ENCODE measurements at regions not wholly inside any gene's neighbourhood (a gene's known extent, or its start where the extent isn't known, plus 50 kb on each side); places are given as distances from the start of the nearest gene placed in this dataset.

DNA sequence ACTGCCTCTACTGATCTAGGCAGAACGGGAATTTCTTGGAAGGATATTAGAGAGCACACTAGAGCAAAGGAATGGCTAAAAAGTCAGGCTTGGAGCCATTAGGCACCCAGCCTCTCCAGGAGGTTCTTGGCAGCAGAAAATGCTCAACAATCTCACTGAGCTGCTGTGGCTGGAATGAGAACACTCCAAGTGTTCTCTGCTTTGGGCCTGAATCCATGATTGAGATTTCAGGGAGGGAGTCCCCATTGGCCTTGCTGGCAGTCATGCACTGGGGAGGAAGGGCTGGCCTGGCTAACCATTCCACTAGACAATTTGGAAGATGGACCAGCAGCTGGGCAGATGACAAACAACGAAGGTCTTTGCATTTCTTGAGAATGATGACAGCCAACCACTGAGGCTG, 362.6 kb downstream of the SHQ1 start:
- no peak for DNase-seq

GRCh38 chr3:72483554-72484104, 364.6 kb downstream of the SHQ1 start:
- DNase-seq: no peak

DNA sequence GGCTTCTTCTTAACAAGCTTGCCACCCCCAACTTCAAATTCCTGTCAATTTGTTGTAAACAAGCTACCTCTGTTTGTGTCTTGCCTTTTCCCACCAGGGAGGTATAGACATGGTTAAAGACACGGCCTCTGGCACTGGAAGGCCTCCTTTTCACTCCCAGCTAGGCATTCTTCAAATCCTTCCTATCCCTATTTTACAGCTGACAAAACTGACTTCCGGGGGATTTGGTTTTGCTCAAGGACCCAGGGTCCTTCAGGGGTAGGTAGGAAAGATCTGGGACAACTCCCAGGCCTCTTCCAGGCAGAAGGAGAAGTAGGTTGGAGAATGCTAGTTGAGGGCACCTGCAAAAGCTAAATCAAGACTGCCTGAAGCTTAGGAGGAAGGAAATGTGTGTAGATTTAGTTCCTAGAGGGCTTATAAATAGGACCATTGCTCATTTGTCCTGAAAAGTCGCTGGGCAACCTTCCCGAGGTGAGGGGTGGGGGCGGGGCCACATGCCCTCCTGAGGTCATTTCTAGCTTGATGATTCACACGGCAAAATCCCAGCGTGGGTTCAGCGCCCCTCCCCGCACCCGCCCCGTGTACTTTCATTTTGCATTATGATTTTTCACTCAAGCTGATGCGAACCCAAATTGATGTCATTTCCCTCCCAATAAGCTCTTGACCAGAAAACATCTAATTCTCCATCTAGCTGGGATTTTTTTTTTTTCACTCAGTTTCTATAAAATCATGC, 365.5 kb downstream of the SHQ1 start:
- DNase-seq: peak; percentile 93

DNA sequence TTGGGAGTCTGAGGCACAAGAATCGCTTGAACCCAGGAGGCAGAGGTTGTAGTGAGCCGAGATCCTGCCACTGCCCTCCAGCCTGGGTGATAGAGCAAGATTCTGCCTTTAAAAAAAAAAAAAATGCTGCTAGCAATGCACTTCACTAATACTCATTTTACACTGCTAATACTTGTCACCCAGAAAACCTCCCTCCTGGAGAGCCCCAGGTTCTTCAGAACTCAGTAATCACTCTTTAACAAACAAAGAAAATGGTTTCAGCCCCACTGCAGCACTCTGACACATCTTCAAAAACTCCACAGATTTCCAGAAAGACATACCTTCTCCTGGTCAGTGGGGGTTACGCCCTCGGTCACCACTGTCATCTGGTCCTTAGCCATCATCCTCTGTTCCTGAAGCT, 366.7 kb downstream of the SHQ1 start:
- no peak for DNase-seq

- no peak for DNase-seq
These were observed 367.9 kb downstream of the SHQ1 start for GRCh38 chr3:72480366-72480765.

GRCh38 chr3:72479651-72480215, 368.5 kb downstream of the SHQ1 start:
- no peak for DNase-seq

DNA sequence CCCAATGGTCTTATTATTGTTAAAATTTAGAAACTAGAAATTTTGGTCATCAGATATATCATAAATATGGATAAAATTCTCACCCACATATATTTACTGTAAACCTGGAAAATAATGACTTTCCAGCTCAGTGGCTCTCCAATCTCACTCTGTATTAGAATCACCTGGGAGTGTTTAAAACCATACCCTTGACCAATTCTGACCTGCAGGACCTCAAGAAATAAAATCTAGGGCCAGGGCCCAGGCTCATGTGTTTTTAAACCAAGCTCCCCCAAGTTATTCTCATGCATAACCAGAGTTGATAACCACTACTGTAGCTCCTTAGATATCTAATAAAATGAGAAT, 372.1 kb downstream of the SHQ1 start:
- DNase-seq: no peak

GRCh38 chr3:72475258-72476138, 372.7 kb downstream of the SHQ1 start:
- DNase-seq: no peak

GRCh38 chr3:72474775-72475174, 373.5 kb downstream of the SHQ1 start:
- DNase-seq: no peak

DNA sequence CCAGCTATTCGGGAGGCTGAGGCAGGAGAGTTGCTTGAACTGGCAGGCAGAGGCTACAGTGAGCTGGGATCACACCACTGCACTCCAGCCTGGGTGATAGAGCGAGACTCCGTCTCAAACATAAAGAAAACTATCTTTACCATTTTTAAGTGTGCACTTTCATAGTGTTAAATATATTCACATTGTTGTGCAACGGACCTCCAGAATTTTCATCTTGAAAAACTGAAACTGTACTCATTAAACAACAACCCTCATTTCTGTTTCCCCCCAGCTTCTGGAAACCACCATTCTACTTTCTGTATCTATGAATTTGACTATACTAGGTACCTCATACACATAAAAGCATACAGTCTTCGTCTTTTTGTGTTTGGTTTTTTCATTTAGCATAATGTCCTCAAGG, 375.1 kb downstream of the SHQ1 start:
- no peak for DNase-seq

DNA sequence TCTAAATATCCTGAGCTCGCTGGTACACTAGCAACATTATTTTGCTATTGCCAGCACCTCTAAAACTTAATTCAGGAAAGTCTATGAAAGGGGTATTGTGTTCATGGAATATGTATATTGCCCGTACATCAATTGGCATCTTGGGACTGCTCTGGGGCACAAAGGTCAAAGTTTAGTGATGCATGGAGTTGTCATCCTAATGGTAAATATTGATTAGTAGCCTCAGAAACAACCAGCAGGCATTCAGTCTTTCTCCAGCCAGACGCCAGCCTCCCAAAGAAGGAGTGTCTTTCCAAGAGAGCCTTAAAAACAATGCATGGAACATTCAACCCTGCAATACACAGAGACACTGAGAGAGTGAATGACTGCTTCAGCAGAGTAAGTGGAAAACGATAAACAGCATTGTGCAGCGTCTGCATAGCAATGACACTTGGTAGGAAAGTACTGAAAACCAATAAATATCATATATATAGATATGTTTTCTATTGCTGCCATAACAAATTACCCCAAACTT, 377.3 kb downstream of the SHQ1 start:
- DNase-seq: no peak

DNA sequence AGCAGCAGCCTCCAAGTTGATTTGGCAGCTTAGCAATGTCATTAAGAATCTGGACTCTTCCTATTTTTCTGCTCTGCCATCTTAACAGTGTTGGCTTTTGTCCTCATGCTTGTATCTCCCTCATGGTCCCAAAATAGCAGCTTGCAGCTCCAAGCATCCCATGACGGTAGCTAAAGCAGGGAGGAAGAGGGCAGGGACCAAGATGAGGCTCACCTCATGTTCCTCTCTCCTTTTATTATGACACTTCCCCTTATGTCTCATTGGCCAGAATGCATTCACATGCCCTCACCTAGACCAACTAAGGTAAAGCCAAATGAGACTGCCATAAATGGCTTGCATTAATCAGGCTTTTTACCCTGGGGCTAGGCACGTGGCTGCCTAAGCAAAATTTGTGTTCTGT, 382.4 kb downstream of the SHQ1 start:
- DNase-seq: no peak

- no peak for DNase-seq
These were observed 385.2 kb downstream of the SHQ1 start for GRCh38 chr3:72463083-72463482.

DNA sequence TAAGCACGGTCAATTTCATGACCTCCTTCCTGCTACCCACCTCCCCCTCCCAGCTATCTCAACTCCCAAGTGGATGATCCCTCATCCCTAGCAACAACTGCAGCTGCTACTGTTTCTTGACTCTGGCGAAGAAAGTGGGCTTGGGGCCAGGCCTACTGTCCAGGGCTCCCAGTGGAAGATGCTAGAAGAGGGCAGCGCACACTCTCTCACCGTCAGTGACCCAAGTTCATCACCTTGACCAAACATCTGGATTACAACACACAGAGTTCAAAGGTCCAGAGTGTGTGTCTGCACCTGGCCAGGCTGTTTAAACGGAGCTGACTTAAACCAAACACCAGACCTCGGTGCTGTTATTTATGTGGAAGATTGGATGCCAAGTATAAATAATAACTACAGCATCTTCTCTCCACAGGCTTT, 385.6 kb downstream of the SHQ1 start:
- DNase-seq: no peak

- no peak for DNase-seq
These were observed 386.5 kb downstream of the SHQ1 start for GRCh38 chr3:72461787-72462186.

DNA sequence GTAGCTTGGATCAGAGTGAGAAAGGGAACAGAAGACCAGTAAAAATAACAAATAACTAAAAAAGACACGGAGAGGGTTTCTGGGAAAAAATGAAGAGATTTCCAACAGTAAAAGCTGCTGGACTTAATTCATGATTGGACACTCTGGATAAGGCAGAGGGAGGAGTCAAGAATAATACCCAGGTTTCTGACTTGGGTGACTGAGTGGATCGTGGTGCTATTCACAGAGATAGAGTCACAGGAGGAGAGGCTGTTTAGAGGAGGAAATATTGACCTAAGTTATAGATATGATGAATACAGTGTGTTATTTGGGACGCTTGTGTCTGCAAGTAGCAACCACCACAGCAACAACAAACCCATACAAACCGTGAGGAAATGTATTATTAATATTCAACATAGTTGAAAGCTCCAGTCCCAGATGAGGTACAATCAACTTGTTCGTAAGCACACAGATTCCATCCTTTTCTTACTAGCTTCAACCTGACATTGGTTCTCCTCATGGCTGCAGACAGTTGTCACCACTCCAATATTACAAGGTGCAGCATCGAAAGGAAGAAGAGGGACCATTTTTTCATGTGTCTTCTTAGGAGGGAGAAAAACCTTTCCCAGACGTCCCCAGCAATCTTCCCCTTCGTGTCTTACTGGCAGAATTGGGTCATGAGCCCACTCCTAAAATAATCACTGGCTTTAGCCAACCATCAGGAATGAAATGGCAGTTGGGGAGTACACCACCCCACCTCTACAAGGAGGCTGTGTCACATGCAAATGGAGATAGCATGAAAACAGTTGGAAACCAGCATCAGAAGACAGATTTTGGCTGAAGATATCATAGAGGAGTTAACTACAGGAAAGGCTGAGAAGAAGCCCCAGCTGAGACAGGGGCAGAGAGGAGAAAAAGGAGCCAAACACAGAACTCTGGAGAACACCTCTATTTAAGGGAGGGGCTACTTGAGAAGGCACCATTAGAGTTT, 387.8 kb downstream of the SHQ1 start:
- DNase-seq: no peak

GRCh38 chr3:72459588-72459987, 388.7 kb downstream of the SHQ1 start:
- no peak for DNase-seq

GRCh38 chr3:72458375-72458774, 389.9 kb downstream of the SHQ1 start:
- no peak for DNase-seq

DNA sequence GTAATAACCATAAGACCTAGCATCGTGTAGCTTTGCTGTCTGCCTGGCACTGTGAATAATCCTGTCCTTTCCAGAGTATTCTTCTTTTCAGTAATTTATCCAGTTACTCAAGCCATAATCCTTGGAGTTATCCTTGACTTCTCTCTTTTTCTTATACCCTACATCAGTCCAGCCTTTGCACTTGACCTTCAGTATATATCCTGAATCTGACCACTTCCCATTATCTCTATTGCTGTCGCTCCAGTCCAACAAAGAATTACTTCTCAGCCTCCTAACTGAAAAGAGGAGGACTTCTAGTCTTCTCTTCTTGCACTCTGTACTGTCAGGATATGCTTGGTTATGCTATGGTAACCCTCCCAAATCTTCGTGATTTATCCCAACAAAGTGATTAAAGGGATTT, 393.8 kb downstream of the SHQ1 start:
- no peak for DNase-seq

DNA sequence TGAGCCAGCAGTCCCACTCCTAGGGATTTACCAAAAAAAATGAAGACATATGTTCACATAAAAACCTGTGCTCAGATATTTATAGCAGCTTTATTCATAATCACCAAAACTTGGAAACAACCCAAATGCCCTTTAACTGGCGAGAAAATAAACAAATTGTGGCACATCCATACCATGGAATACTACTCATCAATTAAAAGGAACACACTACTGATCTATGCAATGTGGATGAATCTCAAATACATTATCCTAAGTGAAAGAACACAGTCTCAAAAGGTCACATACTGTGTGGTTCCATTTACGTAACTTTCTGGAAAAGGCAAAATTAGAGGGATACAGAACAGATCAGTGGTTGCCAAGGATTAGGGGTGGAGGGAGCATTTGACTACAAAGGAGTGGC, 394.5 kb downstream of the SHQ1 start:
- no peak for DNase-seq

GRCh38 chr3:72452745-72453144, 395.5 kb downstream of the SHQ1 start:
- no peak for DNase-seq

DNA sequence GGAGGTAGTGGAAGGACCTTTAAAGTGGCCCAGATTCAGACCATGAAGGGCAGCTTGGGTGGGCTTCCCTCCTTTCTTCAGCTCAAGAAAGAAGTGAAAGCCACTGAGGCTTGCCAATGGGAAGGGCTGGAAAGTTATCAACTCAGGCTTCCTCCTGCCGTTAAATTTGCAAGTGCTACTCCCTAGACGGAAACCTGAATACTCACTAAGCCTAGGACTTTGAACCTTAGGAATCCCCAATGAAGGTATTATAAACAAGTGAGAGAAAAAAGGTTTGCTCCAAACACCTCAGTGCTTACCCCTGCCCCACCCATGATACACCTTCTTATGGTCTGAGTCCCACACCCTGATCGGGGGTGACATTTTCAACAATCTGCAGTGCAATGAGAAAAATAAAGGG, 396.4 kb downstream of the SHQ1 start:
- no peak for DNase-seq

All from activated T-cell treated with anti-CD3 and anti-CD28 coated beads, Interleukin-2, amount 50 U/mL, for 48 hours (primary cell).